ENCODE measurements at regions not wholly inside any gene's neighbourhood (a gene's known extent, or its start where the extent isn't known, plus 50 kb on each side); places are given as distances from the start of the nearest gene placed in this dataset.

DNA sequence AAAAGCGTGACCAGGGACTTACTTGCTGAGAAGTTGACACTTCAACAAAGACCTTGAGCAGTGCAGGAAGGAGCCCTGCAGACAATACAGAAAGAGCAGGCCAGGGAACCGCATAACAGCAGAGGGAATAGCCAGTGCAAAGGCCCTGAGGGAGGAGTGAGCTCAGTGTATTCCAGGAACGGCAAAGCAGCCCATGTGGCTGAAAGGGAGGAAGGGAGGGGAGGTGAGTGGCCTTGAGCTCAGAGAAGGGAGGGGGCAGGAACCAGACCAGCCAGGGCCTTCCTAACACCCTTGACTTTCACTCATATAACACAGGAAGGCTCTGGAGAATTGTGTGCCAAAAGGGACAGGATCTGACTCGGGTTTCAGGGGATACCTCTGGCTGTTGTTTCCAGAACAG is 112.2 kb downstream of the BCOR start:
- no peak overlapping the region for H3K27ac ChIP-seq
- TF ChIP-seq, protein P1, sequence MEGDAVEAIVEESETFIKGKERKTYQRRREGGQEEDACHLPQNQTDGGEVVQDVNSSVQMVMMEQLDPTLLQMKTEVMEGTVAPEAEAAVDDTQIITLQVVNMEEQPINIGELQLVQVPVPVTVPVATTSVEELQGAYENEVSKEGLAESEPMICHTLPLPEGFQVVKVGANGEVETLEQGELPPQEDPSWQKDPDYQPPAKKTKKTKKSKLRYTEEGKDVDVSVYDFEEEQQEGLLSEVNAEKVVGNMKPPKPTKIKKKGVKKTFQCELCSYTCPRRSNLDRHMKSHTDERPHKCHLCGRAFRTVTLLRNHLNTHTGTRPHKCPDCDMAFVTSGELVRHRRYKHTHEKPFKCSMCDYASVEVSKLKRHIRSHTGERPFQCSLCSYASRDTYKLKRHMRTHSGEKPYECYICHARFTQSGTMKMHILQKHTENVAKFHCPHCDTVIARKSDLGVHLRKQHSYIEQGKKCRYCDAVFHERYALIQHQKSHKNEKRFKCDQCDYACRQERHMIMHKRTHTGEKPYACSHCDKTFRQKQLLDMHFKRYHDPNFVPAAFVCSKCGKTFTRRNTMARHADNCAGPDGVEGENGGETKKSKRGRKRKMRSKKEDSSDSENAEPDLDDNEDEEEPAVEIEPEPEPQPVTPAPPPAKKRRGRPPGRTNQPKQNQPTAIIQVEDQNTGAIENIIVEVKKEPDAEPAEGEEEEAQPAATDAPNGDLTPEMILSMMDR (IDR thresholded peaks at IDR 0.05) = no peak
- no peak overlapping the region for H3K4me3 ChIP-seq
- DNase-seq (ENCODE audit: low spot score) = no peak

DNA sequence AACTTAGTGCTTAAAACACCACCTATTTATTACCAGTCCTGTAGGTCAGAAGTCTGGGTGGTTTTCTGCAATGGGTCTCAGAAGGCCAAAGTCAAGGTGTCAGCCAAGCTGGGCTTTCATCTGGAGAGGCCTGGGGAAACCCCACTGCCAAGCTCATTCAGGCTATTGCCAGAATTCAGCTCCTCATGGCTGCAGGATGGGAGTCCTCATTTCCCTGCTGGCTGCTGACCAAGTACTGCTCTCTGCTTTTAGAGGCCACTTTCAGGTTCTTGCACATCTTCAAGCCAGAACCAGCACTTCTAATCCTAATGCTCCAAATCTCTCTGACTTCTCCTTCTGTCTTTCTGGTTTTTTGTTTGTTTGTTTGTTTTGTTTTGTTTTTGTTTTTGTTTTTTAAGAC is 109.3 kb downstream of the BCOR start:
- TF ChIP-seq, protein P1 (IDR thresholded peaks at IDR 0.05) = no peak
- DNase-seq (ENCODE audit: low spot score) = no peak

DNA sequence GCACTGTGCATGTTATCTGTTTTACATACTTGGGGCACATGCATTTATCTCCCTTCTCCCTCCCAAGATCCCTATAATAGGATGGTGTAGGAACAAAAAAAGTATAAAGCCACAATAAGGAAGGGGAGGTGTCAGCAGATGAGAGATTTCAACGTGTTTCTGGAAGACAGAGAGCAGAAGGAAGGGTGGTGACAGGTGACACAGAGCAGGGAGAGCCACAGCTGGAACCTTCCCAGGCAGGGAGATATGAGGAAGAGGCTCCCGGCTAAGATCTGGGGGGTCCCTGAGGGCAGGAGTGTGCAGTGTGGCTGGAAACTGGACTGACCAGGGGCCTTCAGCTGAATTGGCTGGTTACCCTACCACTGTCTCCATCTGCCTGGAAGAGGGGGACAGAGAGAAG is 107.4 kb downstream of the BCOR start:
- TF ChIP-seq, protein P1 (IDR thresholded peaks at IDR 0.05) = no peak
- H3K4me3 ChIP-seq = no peak overlapping the region
- no peak overlapping the region for H3K27ac ChIP-seq
- DNase-seq (ENCODE audit: low spot score) = no peak

More for the DNA sequence above, 109.3 kb downstream of the BCOR start:
- no peak overlapping the region for H3K27ac ChIP-seq
- no peak overlapping the region for H3K4me3 ChIP-seq

DNA sequence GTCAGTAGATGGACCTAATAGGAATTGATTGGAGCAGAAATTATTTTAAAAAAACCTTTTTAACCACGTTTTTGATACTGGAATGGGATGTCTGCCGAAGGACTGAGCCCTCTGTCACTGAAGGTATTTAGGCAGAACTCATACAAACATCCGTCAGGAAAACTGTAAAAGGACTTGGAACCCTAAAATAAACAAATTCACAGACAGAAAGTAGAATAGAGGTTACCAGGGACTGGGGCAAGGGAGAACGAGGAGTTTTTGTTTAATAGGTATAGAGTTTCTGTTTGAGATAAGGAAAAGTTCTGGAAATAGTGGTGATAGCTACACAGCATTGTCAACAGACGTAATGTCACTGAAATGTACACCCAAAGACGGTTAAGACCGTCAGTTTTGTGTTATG is 105.5 kb downstream of the BCOR start:
- Histone ChIP-seq H3K4me3 (no peak overlapping the region), H3K27ac (no peak overlapping the region)
- TF ChIP-seq, protein P1 (IDR thresholded peaks at IDR 0.05) = no peak
- no peak for DNase-seq (ENCODE audit: low spot score)

DNA sequence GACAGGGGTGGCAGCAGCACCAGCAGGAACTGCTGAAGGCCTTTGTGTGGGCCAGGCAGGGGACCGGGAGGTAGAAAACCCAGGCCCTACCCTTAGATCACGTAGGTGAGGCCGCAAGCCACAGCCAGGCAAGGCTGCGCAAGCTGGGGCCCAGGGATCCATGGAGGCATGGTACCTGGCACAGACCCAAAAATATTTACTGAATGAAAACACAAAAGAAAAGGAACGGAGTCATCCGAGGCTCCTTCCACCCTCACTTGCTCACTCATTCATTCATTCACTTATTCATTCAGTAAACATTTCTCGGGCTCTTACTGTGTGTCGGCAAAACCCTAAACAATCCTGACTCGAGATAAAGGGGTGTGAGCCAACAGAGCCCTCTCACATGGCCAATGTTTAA is 102.3 kb downstream of the BCOR start:
- TF ChIP-seq, protein P1 (IDR thresholded peaks at IDR 0.05) = no peak
- no peak overlapping the region for H3K27ac ChIP-seq
- H3K4me3 ChIP-seq = no peak overlapping the region
- DNase-seq (ENCODE audit: low spot score) = no peak

DNA sequence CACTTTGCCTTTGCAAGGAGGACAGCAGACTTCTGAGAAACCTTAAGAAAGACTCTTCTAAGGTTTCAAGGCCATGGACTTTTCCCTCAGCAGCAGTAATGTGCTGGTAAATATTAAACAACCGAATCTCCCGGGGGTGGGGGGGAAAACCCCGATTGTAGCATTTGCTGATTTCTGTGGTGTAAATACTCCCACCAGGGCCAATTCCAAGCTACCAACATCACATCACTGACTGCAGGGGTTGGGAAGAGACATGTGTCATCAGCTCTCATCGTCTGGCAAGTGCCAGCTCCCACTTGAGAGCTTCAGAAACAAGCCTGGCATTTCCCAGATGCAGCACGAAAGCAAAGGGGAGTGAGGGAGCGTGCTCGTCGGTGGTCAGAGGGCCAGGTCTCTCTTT is 101.2 kb downstream of the BCOR start:
- no peak overlapping the region for H3K27ac ChIP-seq
- DNase-seq (ENCODE audit: low spot score) = no peak
- H3K4me3 ChIP-seq = no peak overlapping the region
- TF ChIP-seq, protein P1 (IDR thresholded peaks at IDR 0.05) = no peak

DNA sequence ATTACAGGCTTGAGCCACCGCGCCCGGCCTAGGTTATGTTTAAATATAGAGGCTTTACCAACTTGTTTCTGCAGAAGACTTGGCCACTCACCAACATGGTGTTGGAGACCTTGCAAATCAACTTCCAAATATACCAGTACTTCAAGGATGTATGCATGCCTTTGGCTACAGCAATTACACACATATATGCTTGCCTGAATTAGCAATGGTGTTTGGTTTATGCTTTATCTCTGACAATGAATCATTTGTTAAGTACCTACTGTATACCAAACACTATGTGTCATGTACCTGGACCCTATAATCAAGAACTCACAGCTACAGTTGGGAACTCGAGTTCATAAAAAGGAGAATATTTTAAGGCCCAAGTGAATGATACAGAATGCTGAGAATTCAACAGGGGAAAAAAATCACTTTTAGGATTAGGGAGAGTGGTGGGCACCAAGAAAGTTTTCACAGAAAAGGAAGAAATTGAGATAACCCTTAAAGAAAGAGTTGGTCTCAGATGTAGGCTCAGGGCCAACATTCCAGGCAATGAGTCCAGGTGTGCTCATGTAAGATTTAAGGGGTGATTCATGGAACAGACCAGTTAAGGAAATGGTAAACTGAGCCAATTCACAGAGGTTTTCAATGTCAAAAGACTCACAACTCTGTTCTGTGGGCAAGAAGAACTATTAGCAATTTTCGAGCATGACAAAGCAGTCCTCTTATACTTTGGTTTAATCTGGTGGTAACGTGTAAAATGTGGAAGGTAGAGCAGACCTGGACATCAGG is 98.9 kb downstream of the BCOR start:
- no peak for DNase-seq (ENCODE audit: low spot score)
- H3K27ac ChIP-seq = no peak overlapping the region
- TF ChIP-seq, protein P1 (IDR thresholded peaks at IDR 0.05) = no peak
- H3K4me3 ChIP-seq = no peak overlapping the region

Measured in coronary artery (tissue), 2 donors.